ENCODE measurements at regions not wholly inside any gene's neighbourhood (a gene's known extent, or its start where the extent isn't known, plus 50 kb on each side); places are given as distances from the start of the nearest gene placed in this dataset.

GRCh38 chr12:58809064-58809607 lies 111.2 kb downstream of the LRIG3 start:
- no peak overlapping the region for H3K4me3 ChIP-seq (ENCODE audit: low read depth, low read length, poor library complexity, severe bottlenecking)
- no peaks in the 10 kb centered on the region for H3K27me3 ChIP-seq (ENCODE audit: insufficient read depth, low read length)
- H3F3A ChIP-seq (ENCODE audit: insufficient read depth, low read length) = no peaks in the 10 kb centered on the region
- H3K79me2 ChIP-seq (ENCODE audit: insufficient read depth, low read length) = no peaks in the 10 kb centered on the region
- no peak for TF ChIP-seq CTCF (IDR thresholded peaks at IDR 0.05; ENCODE audit: low read length)
- TF ChIP-seq EZH2 (IDR thresholded peaks at IDR 0.05; ENCODE audit: borderline replicate concordance, low read length) = no peak
- H3K27ac ChIP-seq (ENCODE audit: low read depth, low read length, poor library complexity, severe bottlenecking) = no peak overlapping the region
- H3K9ac ChIP-seq (ENCODE audit: low read length) = no peak overlapping the region
- H3K4me1 ChIP-seq (ENCODE audit: insufficient read depth, low read length, severe bottlenecking) = no peaks in the 10 kb centered on the region
- H3K36me3 ChIP-seq (ENCODE audit: insufficient read depth, low read length) = no peaks in the 10 kb centered on the region
- H3K4me2 ChIP-seq (ENCODE audit: low read length) = no peak overlapping the region
- H4K20me1 ChIP-seq (ENCODE audit: insufficient read depth, low read length) = no peaks in the 10 kb centered on the region
- H3K9me3 ChIP-seq (ENCODE audit: low read length) = no peaks in the 10 kb centered on the region
- H3K9me2 ChIP-seq (ENCODE audit: low read depth, low read length) = no peaks in the 10 kb centered on the region
- no peak overlapping the region for H2AFZ ChIP-seq (ENCODE audit: low read length)

GRCh38 chr12:58811346-58811745 lies 109.0 kb downstream of the LRIG3 start:
- Histone ChIP-seq H4K20me1 (ENCODE audit: insufficient read depth, low read length) (no peaks in the 10 kb centered on the region), H3K9me3 (ENCODE audit: low read length) (no peaks in the 10 kb centered on the region), H3K79me2 (ENCODE audit: insufficient read depth, low read length) (no peaks in the 10 kb centered on the region), H3K27me3 (ENCODE audit: insufficient read depth, low read length) (no peaks in the 10 kb centered on the region), H3K4me2 (ENCODE audit: low read length) (no peak overlapping the region), H3K36me3 (ENCODE audit: insufficient read depth, low read length) (no peaks in the 10 kb centered on the region), H3K4me1 (ENCODE audit: insufficient read depth, low read length, severe bottlenecking) (no peaks in the 10 kb centered on the region), H3F3A (ENCODE audit: insufficient read depth, low read length) (no peaks in the 10 kb centered on the region), H3K9ac (ENCODE audit: low read length) (no peak overlapping the region), H3K4me3 (ENCODE audit: low read depth, low read length, poor library complexity, severe bottlenecking) (no peak overlapping the region), H2AFZ (ENCODE audit: low read length) (no peak overlapping the region), H3K9me2 (ENCODE audit: low read depth, low read length) (no peaks in the 10 kb centered on the region), H3K27ac (ENCODE audit: low read depth, low read length, poor library complexity, severe bottlenecking) (no peak overlapping the region)
- no peak for TF ChIP-seq CTCF (IDR thresholded peaks at IDR 0.05; ENCODE audit: low read length)
- TF ChIP-seq EZH2 (IDR thresholded peaks at IDR 0.05; ENCODE audit: borderline replicate concordance, low read length) = no peak

- Histone ChIP-seq H3K9ac (ENCODE audit: low read length) (no peak overlapping the region), H3K9me2 (ENCODE audit: low read depth, low read length) (no peaks in the 10 kb centered on the region), H2AFZ (ENCODE audit: low read length) (no peak overlapping the region), H3K27ac (ENCODE audit: low read depth, low read length, poor library complexity, severe bottlenecking) (no peak overlapping the region), H3K27me3 (ENCODE audit: insufficient read depth, low read length) (no peaks in the 10 kb centered on the region), H3K9me3 (ENCODE audit: low read length) (no peaks in the 10 kb centered on the region), H3K4me2 (ENCODE audit: low read length) (no peak overlapping the region), H3F3A (ENCODE audit: insufficient read depth, low read length) (no peaks in the 10 kb centered on the region), H3K36me3 (ENCODE audit: insufficient read depth, low read length) (no peaks in the 10 kb centered on the region), H3K4me3 (ENCODE audit: low read depth, low read length, poor library complexity, severe bottlenecking) (no peak overlapping the region), H4K20me1 (ENCODE audit: insufficient read depth, low read length) (no peaks in the 10 kb centered on the region), H3K79me2 (ENCODE audit: insufficient read depth, low read length) (no peaks in the 10 kb centered on the region), H3K4me1 (ENCODE audit: insufficient read depth, low read length, severe bottlenecking) (no peaks in the 10 kb centered on the region)
- TF ChIP-seq CTCF (IDR thresholded peaks at IDR 0.05; ENCODE audit: low read length) = no peak
- TF ChIP-seq EZH2 (IDR thresholded peaks at IDR 0.05; ENCODE audit: borderline replicate concordance, low read length) = no peak
Measured at GRCh38 chr12:58812214-58812613, 108.1 kb downstream of the LRIG3 start.
